Nephron progenitor cell (in vitro differentiated cells): ENCODE measurements at regions not wholly inside any gene's neighbourhood (a gene's known extent, or its start where the extent isn't known, plus 50 kb on each side); places are given as distances from the start of the nearest gene placed in this dataset.
A peak's percentile ranks its signal among the peaks of the same experiment; 100 is the strongest.
"Not testable (repeated sequence)": the region's sequence is repeated elsewhere in the genome, so short reads cannot be mapped to it uniquely, and the experiment has no call there.

ENCODE experiments used
- DNase-seq: peaks from one replicate; pipeline ENCODE4 v3.0.0; 2021
- H3K27ac Mint-ChIP-seq: 2 replicates; pipeline ENCODE4 v1.8.0; 2021; ENCODE audit warnings: mild to moderate bottlenecking, moderate library complexity, mixed read lengths
- H3K27me3 Mint-ChIP-seq: 2 replicates; pipeline ENCODE4 v1.8.0; 2021; ENCODE audit warnings: mild to moderate bottlenecking, low read depth, mixed read lengths; ENCODE audit not compliant: poor library complexity
- H3K36me3 Mint-ChIP-seq: 2 replicates; pipeline ENCODE4 v1.8.0; 2021; ENCODE audit warnings: low read depth, mixed read lengths
- H3K4me1 Mint-ChIP-seq: 2 replicates; pipeline ENCODE4 v1.8.0; 2021; ENCODE audit warnings: mixed read lengths
- H3K4me3 Mint-ChIP-seq: 2 replicates; pipeline ENCODE4 v1.8.0; 2021; ENCODE audit warnings: mild to moderate bottlenecking, moderate library complexity, mixed read lengths
- H3K9me3 Mint-ChIP-seq: 2 replicates; pipeline ENCODE4 v1.8.0; 2021; ENCODE audit warnings: mild to moderate bottlenecking, moderate library complexity, mixed read lengths
- TF ChIP-seq, protein P1 (sequence below): fragments of 200-600 bp; sonication (generic); IDR thresholded peaks from 2 replicates; pipeline ENCODE4 v1.5.0; 2021; ENCODE audit warnings: antibody characterized with exemption

- TF ChIP-seq, protein P1, sequence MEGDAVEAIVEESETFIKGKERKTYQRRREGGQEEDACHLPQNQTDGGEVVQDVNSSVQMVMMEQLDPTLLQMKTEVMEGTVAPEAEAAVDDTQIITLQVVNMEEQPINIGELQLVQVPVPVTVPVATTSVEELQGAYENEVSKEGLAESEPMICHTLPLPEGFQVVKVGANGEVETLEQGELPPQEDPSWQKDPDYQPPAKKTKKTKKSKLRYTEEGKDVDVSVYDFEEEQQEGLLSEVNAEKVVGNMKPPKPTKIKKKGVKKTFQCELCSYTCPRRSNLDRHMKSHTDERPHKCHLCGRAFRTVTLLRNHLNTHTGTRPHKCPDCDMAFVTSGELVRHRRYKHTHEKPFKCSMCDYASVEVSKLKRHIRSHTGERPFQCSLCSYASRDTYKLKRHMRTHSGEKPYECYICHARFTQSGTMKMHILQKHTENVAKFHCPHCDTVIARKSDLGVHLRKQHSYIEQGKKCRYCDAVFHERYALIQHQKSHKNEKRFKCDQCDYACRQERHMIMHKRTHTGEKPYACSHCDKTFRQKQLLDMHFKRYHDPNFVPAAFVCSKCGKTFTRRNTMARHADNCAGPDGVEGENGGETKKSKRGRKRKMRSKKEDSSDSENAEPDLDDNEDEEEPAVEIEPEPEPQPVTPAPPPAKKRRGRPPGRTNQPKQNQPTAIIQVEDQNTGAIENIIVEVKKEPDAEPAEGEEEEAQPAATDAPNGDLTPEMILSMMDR: no peak
- Mint-ChIP-seq H3K36me3 (no peaks in the 10 kb centered on the region), H3K27ac (no peak overlapping the region), H3K4me3 (no peak overlapping the region), H3K4me1 (no peaks in the 10 kb centered on the region), H3K27me3 (peaks cover 48% of the 10 kb centered on the region), H3K9me3 (peaks cover 9% of the 10 kb centered on the region)
- peak; percentile 15 for DNase-seq
Measured at GRCh38 chr1:228555074-228555994, 68.2 kb downstream of the RNF187 start.

DNA sequence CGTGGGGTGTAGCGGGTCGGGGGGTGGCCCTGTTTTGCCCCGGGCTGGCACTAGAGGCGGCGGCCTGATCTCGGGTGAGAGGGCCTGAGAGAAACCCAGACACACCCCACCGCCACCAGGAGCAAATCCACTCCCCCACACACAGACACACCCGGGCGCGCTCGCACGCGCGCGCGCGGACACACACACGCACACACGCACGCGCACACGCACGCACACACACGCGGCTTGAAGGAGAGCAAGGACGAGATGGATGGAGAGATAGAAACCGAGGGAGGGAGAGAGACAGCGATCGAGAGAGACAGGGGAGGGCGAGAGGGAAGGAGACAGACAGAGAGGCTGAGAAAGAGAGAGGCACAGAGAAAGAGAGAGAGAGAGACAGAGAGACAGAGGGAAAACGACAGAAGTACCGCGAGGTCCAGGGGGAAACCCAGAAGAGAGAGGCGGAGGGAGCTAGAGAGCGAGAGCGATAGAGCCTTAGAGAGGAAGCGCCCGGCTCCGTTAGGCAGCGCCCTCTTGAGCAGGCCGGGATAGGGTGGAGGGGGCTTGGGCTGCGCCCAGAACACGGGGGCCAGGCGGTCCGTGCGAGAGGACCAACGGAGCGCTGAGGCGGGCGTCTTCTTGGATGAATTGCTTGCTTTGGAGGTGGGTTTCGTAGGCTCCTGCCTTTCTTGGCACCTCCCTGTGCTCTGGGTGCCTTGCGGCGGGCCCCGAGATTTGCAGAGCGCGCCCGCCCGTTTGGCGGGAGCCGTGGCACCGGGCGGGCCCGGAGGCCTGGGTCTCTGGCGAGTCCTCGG, 69.7 kb downstream of the RNF187 start:
- H3K4me3 Mint-ChIP-seq, DNase-seq, H3K36me3 Mint-ChIP-seq, H3K4me1 Mint-ChIP-seq, H3K27ac Mint-ChIP-seq, H3K9me3 Mint-ChIP-seq: not testable (repeated sequence)
- H3K27me3 Mint-ChIP-seq: peaks cover 33% of the 10 kb centered on the region
